H4 (cell line): ENCODE measurements at regions not wholly inside any gene's neighbourhood (a gene's known extent, or its start where the extent isn't known, plus 50 kb on each side); places are given as distances from the start of the nearest gene placed in this dataset.
"Not testable (repeated sequence)": the region's sequence is repeated elsewhere in the genome, so short reads cannot be mapped to it uniquely, and the experiment has no call there.

Experiments
- DNase-seq: peaks from one replicate; pipeline ENCODE4 v3.0.0-alpha.2; 2015; ENCODE audit warnings: low spot score

GRCh38 chr13:68645814-68646213 lies 1415.7 kb upstream of the PCDH9 start:
- DNase-seq, result no peak

DNA sequence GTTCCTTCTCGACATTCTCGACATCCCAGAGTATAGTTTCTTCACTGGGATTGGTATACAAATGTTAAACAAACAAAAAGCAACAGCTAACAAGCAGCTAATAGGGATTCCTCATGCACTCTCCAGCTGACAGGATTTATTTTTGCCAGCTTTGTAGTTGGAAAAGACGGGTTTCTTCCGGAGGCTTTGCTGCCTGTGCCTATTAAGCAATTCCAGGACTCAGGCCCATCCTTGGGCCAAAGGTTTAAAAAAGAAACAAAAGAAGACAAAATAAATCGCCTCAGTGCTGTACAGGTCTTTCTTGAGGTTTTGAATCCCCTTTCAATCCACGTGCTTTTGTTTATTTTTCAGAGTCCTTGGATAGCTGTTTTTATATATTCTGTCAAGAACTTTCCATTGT lies 1414.5 kb upstream of the PCDH9 start:
- DNase-seq, result no peak

DNA sequence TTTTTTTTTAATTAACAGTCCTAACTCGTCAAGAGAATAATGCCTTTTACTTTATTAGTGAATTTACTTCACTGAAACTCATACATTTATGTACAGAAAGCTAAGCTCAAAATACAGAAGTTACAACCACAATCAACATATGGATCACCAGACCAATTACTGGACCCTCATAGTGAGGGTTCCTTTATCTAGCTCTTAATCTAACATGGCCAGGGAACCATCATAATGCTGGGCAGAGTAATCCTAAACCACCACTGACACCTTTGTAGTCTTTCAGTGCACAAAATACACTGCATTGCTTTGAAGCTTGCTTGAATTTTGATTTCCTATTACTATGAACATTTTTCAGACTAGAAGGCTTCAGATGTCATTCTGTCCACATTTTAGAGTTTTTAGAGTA lies 1406.6 kb upstream of the PCDH9 start:
- DNase-seq, result no peak

- no peak for DNase-seq
These were observed 1398.9 kb upstream of the PCDH9 start for GRCh38 chr13:68628994-68629393.

GRCh38 chr13:68627379-68627778 lies 1397.2 kb upstream of the PCDH9 start:
- DNase-seq, result no peak

DNA sequence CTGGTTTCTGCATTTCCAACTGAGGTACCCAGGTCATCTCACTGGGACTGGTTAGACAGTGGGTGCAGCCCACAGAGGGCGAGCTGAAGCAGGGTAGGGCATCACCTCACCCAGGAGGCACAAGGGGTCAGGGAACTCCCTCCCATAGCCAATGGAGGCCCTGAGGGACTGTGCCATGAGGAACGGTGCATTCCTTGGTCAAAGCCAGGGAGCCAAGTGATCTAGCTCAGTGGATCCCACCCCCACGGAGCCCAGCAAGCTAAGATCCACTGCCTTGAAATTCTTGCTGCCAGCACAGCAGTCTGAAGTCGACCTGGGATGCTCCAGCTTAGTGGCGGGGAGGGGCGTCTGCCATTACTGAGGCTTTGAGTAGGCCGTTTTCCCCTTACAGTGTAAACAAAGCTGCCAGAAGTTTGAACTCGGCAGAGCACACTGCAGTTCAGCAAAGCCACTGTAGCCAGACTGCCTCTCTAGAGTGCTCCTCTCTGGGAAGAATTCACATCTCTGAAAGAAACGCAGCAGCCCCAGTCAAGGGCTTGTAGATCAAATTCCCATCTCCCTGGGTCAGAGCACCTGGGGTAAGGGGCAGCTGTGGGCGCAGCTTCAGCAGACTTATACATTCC lies 1386.6 kb upstream of the PCDH9 start:
- no peak for DNase-seq

- DNase-seq, result no peak
These were observed 1379.5 kb upstream of the PCDH9 start for GRCh38 chr13:68609661-68610060.

- no peak for DNase-seq
These were observed 1378.0 kb upstream of the PCDH9 start for GRCh38 chr13:68608147-68608546.

GRCh38 chr13:68597641-68598040 lies 1367.5 kb upstream of the PCDH9 start:
- DNase-seq, result no peak

DNA sequence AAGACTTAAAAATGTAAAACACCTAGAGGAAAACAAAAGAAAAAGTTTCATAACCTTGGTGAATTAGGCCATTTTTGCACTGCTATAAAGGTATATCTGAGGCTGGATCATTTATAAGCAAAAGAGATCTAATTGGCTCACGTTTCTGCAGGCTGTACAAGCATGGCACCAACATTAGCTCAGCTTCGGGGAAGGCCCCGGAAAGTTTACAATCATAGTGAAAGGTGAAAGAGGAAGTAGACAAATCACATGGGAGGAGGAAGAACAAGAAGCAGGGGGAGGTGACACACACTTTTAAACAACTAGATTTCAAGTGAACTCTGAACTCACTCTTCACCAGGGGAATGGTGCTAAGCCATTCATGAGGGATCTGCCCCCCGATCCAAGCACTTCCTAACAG lies 1358.5 kb upstream of the PCDH9 start:
- DNase-seq, result no peak

DNA sequence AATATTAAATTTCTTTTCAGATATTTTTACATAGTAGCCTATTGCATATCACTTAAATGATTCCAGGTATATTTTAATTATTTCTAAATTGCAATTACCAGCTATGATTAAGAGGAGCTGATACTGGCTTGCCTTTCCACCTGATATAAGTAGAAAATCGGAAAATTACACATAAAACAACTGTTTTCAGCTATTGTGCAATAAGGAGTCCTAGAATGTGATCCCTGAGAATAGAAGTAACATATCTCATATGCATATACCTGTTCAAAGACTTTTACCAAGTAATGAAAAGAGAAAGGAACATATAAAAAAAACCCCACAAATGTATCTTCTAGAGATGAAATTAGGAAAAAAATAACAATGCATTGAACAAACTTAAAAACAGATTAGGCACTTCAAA lies 1354.6 kb upstream of the PCDH9 start:
- DNase-seq, result no peak

- no peak for DNase-seq
These were observed 1343.9 kb upstream of the PCDH9 start for GRCh38 chr13:68574053-68574452.

DNA sequence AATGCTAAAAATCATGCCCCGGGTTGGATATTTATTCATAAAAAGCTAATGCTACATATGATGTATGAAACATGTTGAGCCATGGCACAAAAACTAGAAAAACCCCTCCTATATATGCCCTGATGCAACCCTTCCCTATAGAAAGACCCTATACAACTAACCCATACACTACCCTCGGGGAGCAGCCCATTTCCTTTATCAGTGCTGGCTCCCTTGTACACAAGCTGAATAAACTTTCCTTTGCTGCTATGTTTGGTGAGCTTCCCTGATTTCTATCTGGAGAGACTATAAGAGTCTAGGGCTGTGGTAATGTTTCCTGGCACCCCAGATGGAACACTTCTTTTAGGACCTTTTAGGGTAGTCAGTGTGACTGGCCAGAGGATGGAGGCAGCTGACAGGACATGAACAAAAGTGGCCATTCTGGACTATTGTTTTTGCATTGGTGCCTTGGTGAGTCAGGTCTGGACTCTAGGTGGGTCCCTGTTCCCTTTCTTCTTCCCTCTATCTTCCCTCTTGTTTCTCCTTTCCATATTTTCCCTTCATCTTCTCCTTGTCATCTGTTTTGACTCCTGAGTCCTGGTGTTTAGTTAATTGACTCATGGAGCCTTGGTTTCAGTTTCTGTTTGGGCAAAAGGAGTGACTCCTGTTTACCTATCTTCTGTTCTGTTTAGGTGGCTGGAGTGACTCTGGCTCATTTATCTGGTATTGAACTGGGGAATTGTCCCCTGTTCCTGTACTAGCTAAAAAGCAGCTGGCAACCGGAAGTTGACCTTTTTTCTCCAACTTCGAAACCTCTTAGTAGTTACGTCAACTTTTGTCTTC lies 1321.8 kb upstream of the PCDH9 start:
- peak; percentile 7 for DNase-seq

DNA sequence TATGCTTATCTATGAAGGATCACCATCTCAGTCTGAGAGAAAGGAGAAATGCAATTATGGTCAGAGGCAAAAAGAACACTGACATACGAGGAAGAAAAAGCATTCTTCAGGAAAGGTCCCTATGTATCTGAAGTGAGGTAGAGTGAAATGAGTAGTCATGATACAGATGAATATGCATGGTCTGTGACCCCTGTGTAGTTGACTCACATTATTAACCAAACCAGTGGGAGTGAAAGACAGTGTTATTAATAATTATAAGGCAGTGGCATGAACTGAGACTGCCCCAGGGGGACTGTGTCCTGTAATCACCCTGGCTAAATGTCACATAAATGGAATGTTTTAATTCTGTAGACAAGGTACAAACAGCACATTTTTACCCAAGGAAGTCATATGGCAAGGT lies 1320.2 kb upstream of the PCDH9 start:
- no peak for DNase-seq

DNA sequence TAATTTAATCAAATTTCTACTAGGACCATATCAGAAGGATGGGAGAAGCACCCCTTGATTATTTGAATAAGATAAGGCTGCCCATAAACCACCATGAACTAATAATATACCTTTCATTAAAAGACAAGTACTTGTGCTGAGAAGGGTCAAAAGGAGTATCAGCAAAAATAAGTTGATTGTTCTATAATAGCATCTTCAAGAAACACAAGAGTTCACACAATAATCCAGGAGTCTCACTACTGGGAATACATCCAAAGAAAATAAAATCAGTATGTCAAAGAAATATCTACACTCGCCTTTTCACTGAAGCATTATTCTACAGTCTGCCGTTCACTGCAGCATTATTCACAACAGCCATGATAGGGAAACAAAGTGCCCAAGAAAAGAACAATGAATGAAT lies 1310.1 kb upstream of the PCDH9 start:
- no peak for DNase-seq

GRCh38 chr13:68535329-68535728 lies 1305.2 kb upstream of the PCDH9 start:
- DNase-seq, result no peak

- not testable (repeated sequence) for DNase-seq
These were observed 1297.0 kb upstream of the PCDH9 start for GRCh38 chr13:68527167-68527566.

GRCh38 chr13:68523838-68524424 lies 1293.8 kb upstream of the PCDH9 start:
- DNase-seq, result no peak

DNA sequence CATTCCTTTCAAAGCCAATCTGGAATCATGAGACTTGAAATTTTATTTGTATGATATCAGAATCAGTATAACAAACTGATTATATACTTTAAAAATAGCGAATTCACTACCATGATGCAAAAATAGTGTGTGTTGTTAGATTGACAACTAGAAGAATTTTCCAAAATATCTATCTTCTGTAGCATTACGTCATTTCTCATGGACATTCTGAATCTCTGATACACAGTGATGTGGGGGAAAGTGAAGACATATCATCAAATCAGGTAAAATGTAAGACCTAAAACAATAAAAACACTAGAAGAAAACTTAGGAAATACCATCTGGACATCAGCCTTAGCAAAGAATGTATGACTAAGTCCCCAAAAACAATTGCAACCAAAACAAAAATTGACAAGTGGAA lies 1292.0 kb upstream of the PCDH9 start:
- no peak for DNase-seq

DNA sequence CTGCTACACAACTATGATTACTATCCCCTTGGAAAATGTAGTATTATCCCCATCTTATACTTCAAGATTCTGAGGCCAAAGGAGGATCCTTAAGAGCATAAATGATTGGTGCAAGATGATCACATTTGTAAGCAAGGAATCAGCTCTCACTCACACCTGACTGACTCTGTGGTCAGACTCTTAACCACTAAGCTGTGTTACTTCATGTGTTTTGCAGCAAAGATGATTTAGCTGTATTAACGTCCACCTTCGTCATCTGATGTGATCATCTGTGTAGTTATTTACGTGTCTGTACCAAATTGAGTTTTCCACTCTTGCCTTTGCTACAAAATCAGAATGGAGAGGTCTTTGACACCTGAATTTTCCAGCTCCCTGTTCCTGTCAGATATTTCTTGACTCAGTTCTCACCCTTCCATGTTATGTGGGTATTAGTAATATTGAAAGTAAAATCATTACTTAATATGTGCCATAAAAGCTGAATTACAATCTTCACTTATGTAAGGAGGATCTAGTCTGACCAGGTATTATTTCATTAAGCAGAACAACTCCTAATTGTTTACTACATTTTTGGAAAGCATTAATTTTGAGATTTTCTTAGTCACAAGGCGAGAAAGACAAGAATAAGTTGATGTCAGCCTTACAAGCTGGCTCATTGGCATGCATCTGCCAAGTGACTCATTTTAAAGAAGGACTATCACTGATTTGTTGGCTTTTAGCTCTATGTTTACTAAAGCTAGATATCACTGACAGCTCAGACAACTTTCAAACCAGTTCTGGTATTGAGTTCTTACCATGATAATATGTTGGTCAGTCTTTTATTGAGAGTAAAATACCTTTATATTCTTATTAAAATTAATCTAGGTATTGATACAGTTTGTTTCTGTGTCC lies 1279.8 kb upstream of the PCDH9 start:
- DNase-seq, result no peak

DNA sequence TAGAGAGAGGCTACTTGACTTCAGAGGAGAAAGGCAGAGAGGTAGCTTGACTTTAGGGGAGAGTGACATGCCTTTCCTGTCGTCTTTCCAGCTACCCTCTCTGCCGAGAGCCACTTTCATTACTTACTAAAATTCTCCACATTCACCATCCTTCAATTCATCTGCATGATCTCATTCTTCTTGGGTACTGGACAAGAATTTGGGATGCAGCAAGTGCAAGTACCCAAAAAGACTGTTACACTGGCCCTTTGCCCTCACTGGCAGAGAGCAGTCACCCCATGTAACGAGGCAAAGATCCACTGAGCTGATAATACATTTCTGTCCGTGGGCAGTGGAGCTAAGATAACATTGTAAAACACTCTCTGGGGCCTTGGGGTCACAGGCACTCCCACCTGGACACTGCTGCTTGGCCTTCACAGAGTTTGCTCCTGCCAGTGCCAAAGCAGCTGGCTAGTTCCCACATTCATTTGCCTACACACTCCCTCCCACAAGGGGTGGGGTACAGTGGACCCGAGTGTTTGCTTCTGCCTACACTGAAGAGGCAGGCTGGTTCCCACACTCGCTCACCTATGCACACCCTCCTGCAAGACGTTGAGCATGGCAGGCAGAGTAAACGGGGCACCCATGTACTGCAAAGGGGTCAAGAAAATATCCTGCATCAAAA lies 1276.9 kb upstream of the PCDH9 start:
- DNase-seq, result no peak

DNA sequence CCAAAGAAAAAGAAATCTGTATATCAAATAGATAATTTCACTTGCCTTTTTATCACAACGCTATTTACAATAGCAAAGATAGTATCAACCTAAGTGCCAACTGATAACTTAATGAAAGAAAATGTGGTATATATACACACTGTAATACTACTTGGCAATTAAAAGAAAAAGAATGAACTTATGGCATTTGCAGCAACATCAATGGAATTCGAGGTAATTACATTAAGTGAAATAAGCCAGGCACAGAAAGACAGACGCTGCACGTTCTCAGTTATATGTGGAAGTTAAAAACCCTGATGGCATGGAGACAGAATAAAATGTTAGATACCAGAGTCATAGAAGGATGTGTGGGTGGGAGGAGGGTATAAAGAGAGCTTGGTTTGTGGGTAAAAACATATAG lies 1260.5 kb upstream of the PCDH9 start:
- no peak for DNase-seq
